NCI-H146 treated with DMSO at 0.1 percent for 48 hours (cell line): ENCODE measurements at regions not wholly inside any gene's neighbourhood (a gene's known extent, or its start where the extent isn't known, plus 50 kb on each side); places are given as distances from the start of the nearest gene placed in this dataset.

ENCODE experiments used
- DNase-seq: peaks from one replicate; lab custom pipeline; 2025; ENCODE audit not compliant: unreplicated experiment; lab: John Stamatoyannopoulos, UW

GRCh38 chr17:77391668-77392375 lies 251.1 kb downstream of the SEC14L1 start:
- DNase-seq, result no peak

- DNase-seq, result peak; percentile 62
These were observed 251.9 kb downstream of the SEC14L1 start for GRCh38 chr17:77392376-77393273.

- no peak for DNase-seq
These were observed 252.5 kb downstream of the SEC14L1 start for GRCh38 chr17:77393274-77393600.

GRCh38 chr17:77393867-77394539 lies 253.2 kb downstream of the SEC14L1 start:
- no peak for DNase-seq

GRCh38 chr17:77394540-77395295 lies 253.9 kb downstream of the SEC14L1 start:
- no peak for DNase-seq

GRCh38 chr17:77395501-77396048 lies 254.8 kb downstream of the SEC14L1 start:
- no peak for DNase-seq

GRCh38 chr17:77396610-77397009 lies 255.8 kb downstream of the SEC14L1 start:
- no peak for DNase-seq

- no peak for DNase-seq
These were observed 257.5 kb downstream of the SEC14L1 start for GRCh38 chr17:77398274-77398673.

- DNase-seq, result no peak
These were observed 258.7 kb downstream of the SEC14L1 start for GRCh38 chr17:77399319-77399957.

- DNase-seq, result no peak
These were observed 259.7 kb downstream of the SEC14L1 start for GRCh38 chr17:77400445-77400870.

GRCh38 chr17:77402159-77402731 lies 261.5 kb downstream of the SEC14L1 start:
- no peak for DNase-seq

GRCh38 chr17:77403854-77404253 lies 263.1 kb downstream of the SEC14L1 start:
- no peak for DNase-seq

GRCh38 chr17:77404812-77405581 lies 264.2 kb downstream of the SEC14L1 start:
- no peak for DNase-seq

- no peak for DNase-seq
These were observed 265.3 kb downstream of the SEC14L1 start for GRCh38 chr17:77405867-77406732.

- DNase-seq, result no peak
These were observed 266.8 kb downstream of the SEC14L1 start for GRCh38 chr17:77407321-77408277.

- no peak for DNase-seq
These were observed 267.5 kb downstream of the SEC14L1 start for GRCh38 chr17:77408284-77408683.
